ENCODE measurements at regions not wholly inside any gene's neighbourhood (a gene's known extent, or its start where the extent isn't known, plus 50 kb on each side); places are given as distances from the start of the nearest gene placed in this dataset.

GRCh38 chr14:83825843-83826242 lies 1704.1 kb upstream of the FLRT2 start:
- TF ChIP-seq, protein P1, sequence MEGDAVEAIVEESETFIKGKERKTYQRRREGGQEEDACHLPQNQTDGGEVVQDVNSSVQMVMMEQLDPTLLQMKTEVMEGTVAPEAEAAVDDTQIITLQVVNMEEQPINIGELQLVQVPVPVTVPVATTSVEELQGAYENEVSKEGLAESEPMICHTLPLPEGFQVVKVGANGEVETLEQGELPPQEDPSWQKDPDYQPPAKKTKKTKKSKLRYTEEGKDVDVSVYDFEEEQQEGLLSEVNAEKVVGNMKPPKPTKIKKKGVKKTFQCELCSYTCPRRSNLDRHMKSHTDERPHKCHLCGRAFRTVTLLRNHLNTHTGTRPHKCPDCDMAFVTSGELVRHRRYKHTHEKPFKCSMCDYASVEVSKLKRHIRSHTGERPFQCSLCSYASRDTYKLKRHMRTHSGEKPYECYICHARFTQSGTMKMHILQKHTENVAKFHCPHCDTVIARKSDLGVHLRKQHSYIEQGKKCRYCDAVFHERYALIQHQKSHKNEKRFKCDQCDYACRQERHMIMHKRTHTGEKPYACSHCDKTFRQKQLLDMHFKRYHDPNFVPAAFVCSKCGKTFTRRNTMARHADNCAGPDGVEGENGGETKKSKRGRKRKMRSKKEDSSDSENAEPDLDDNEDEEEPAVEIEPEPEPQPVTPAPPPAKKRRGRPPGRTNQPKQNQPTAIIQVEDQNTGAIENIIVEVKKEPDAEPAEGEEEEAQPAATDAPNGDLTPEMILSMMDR (IDR thresholded peaks at IDR 0.05), result no peak
- no peak for TF ChIP-seq ZFX (IDR thresholded peaks at IDR 0.05; ENCODE audit: borderline replicate concordance)

All from 22Rv1 (cell line).